ENCODE measurements at regions not wholly inside any gene's neighbourhood (a gene's known extent, or its start where the extent isn't known, plus 50 kb on each side); places are given as distances from the start of the nearest gene placed in this dataset.

- TF ChIP-seq, protein P1, sequence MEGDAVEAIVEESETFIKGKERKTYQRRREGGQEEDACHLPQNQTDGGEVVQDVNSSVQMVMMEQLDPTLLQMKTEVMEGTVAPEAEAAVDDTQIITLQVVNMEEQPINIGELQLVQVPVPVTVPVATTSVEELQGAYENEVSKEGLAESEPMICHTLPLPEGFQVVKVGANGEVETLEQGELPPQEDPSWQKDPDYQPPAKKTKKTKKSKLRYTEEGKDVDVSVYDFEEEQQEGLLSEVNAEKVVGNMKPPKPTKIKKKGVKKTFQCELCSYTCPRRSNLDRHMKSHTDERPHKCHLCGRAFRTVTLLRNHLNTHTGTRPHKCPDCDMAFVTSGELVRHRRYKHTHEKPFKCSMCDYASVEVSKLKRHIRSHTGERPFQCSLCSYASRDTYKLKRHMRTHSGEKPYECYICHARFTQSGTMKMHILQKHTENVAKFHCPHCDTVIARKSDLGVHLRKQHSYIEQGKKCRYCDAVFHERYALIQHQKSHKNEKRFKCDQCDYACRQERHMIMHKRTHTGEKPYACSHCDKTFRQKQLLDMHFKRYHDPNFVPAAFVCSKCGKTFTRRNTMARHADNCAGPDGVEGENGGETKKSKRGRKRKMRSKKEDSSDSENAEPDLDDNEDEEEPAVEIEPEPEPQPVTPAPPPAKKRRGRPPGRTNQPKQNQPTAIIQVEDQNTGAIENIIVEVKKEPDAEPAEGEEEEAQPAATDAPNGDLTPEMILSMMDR (IDR thresholded peaks at IDR 0.05) = no peak
- no peak for TF ChIP-seq REST (IDR thresholded peaks at IDR 0.05; ENCODE audit: insufficient read depth in 1 of 2, low read depth in 2 of 2, low read length in 1 of 2)
- TF ChIP-seq POLR2AphosphoS5 (IDR thresholded peaks at IDR 0.05; ENCODE audit: low read depth, low read length) = no peak
Observed at GRCh38 chr15:36108541-36108940, 470.9 kb upstream of the CDIN1 start.

Measured in Panc1 (cell line).